ENCODE measurements at regions not wholly inside any gene's neighbourhood (a gene's known extent, or its start where the extent isn't known, plus 50 kb on each side); places are given as distances from the start of the nearest gene placed in this dataset.

DNA sequence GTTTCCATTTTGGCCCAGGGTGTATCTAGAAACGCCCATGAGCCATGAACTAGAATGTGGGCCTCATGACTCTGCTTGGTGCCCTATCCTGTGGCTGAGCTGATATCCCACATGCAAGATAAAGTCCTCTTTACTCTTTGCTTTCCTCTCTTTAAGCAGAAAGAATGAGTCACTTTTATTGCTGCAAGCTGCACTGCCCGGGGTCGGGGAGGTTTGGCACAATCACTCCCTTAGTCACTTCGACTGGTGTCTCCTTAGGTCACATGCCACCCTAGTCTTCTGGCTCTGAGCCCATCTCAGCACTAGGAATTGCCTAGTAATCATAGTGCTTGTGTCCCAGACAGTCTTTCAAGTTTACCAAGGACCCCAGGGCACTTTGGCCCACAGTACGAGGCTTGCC lies 75.1 kb upstream of the CXorf66 start:
- ChIA-PET RAD21 (ENCODE audit: low non-redundant PET in 1 of 2, low total read pairs in 2 of 2, uncharacterized antibody in 2 of 2, unreplicated experiment in 2 of 2) (no interaction called here), CTCF (no interaction called here), POLR2A (interaction anchor here (0.6 kb wide), 1 partner anchor 660 kb away, joined by 3 read pairs; no protein-coding TSS in a partner anchor)
- H3K27me3 ChIP-seq (ENCODE audit: insufficient read depth, low read length): no peaks in the 10 kb centered on the region
- H3K9ac ChIP-seq (ENCODE audit: low read length): no peak overlapping the region
- intact Hi-C loops (cut with micrococcal nuclease): no loop called here
- H3K79me2 ChIP-seq (ENCODE audit: insufficient read depth, low read length): no peaks in the 10 kb centered on the region
- H3K27ac ChIP-seq (ENCODE audit: low read depth, low read length): no peak overlapping the region
- DNase-seq (ENCODE audit: low read depth, low spot score): no peak
- ATAC-seq: peak; percentile 53
- H4K20me1 ChIP-seq (ENCODE audit: insufficient read depth): no peaks in the 10 kb centered on the region
- H3K4me3 ChIP-seq (replicated peaks in 1 of 2; ENCODE audit: low read depth in 1 of 2, low read length in 2 of 2): no peak overlapping the region
- H3K36me3 ChIP-seq (ENCODE audit: control insufficient read depth in 1 of 2, insufficient read depth in 2 of 2, low read length in 2 of 2): no peaks in the 10 kb centered on the region
- H3K9me3 ChIP-seq (ENCODE audit: control insufficient read depth in 1 of 2, insufficient read depth in 1 of 2, low read depth in 1 of 2, low read length in 2 of 2): no peaks in the 10 kb centered on the region
- H3K4me1 ChIP-seq (ENCODE audit: control insufficient read depth in 1 of 2, insufficient read depth in 2 of 2, low read length in 2 of 2): peaks cover 0 to 2% of the 10 kb centered on the region in 2 experiments; a peak in 1 of 4 replicates
- H3K4me2 ChIP-seq (ENCODE audit: low read length): no peak overlapping the region
- H2AFZ ChIP-seq (ENCODE audit: low read depth, low read length, poor library complexity, severe bottlenecking): no peak overlapping the region
- H3K9me2 ChIP-seq (ENCODE audit: insufficient read depth): no peaks in the 10 kb centered on the region
- no TSS peak for BruUV-seq (replicated peaks)
- no peak for TF ChIP-seq ZNF274 (IDR thresholded peaks at IDR 0.05; ENCODE audit: low read depth, low read length)
- TF ChIP-seq YY1 (IDR thresholded peaks at IDR 0.05; ENCODE audit: extremely low read depth, insufficient replicate concordance, low read depth, low read length): no peak
- TF ChIP-seq EZH2phosphoT487 (IDR thresholded peaks at IDR 0.05; ENCODE audit: borderline replicate concordance): no peak
- TF ChIP-seq SRF (IDR thresholded peaks at IDR 0.05; ENCODE audit: low read depth): no peak
- no peak for TF ChIP-seq POLR2AphosphoS5 (IDR thresholded peaks at IDR 0.05; ENCODE audit: low read depth, low read length)
- TF ChIP-seq ZFX (IDR thresholded peaks at IDR 0.05): no peak
- TF ChIP-seq, protein P1, sequence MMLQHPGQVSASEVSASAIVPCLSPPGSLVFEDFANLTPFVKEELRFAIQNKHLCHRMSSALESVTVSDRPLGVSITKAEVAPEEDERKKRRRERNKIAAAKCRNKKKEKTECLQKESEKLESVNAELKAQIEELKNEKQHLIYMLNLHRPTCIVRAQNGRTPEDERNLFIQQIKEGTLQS (IDR thresholded peaks at IDR 0.05): no peak
- TF ChIP-seq FOSL1 (IDR thresholded peaks at IDR 0.05; ENCODE audit: low read depth): no peak
- TF ChIP-seq EGR1 (IDR thresholded peaks at IDR 0.05; ENCODE audit: low read depth): no peak

DNA sequence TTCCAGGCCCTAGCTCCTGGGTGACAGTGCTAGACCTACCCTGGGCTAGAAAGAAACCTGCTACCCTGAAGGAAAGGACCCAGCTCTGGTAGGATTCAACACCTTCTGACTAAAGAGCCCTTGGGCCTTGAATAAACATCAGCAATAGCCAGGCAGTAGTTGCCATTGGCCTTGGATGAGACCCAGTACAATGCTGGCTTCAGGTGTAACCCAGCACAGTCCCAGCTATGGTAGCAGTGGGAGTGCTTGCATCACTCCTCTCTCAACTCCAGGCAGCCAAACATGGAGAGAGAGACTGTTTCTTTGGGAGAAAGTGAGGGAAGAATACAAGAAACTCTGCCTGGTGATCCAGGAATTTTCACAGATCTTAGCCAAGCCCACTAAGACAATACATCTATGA lies 73.5 kb upstream of the CXorf66 start:
- DNase-seq (ENCODE audit: low read depth, low spot score) (no peak), ATAC-seq (no peak)
- Histone ChIP-seq H3K36me3 (ENCODE audit: control insufficient read depth in 1 of 2, insufficient read depth in 2 of 2, low read length in 2 of 2) (no peaks in the 10 kb centered on the region), H3K79me2 (ENCODE audit: insufficient read depth, low read length) (no peaks in the 10 kb centered on the region), H3K4me3 (replicated peaks in 1 of 2; ENCODE audit: low read depth in 1 of 2, low read length in 2 of 2) (no peak overlapping the region), H3K9me3 (ENCODE audit: control insufficient read depth in 1 of 2, insufficient read depth in 1 of 2, low read depth in 1 of 2, low read length in 2 of 2) (no peaks in the 10 kb centered on the region), H3K4me2 (ENCODE audit: low read length) (no peak overlapping the region), H3K27me3 (ENCODE audit: insufficient read depth, low read length) (no peaks in the 10 kb centered on the region), H3K4me1 (ENCODE audit: control insufficient read depth in 1 of 2, insufficient read depth in 2 of 2, low read length in 2 of 2) (peaks cover 0 to 2% of the 10 kb centered on the region in 2 experiments; a peak in 1 of 4 replicates), H3K9me2 (ENCODE audit: insufficient read depth) (no peaks in the 10 kb centered on the region), H3K9ac (ENCODE audit: low read length) (no peak overlapping the region), H2AFZ (ENCODE audit: low read depth, low read length, poor library complexity, severe bottlenecking) (no peak overlapping the region), H4K20me1 (ENCODE audit: insufficient read depth) (no peaks in the 10 kb centered on the region), H3K27ac (ENCODE audit: low read depth, low read length) (no peak overlapping the region)
- TF ChIP-seq ZFX (IDR thresholded peaks at IDR 0.05): no peak
- no peak for TF ChIP-seq ZNF274 (IDR thresholded peaks at IDR 0.05; ENCODE audit: low read depth, low read length)
- TF ChIP-seq POLR2A (IDR thresholded peaks at IDR 0.05; ENCODE audit: borderline replicate concordance, extremely low read depth, insufficient read depth, insufficient read length): no peak
- TF ChIP-seq SRF (IDR thresholded peaks at IDR 0.05; ENCODE audit: low read depth): no peak
- RAD21 ChIA-PET (ENCODE audit: low non-redundant PET in 1 of 2, low total read pairs in 2 of 2, uncharacterized antibody in 2 of 2, unreplicated experiment in 2 of 2): no interaction called here
- POLR2A ChIA-PET: no interaction called here
- no TSS peak for BruUV-seq (replicated peaks)
- CTCF ChIA-PET: no interaction called here
- intact Hi-C loops (cut with micrococcal nuclease): no loop called here

All from HCT116 (cell line).